H9 (cell line): ENCODE measurements at regions not wholly inside any gene's neighbourhood (a gene's known extent, or its start where the extent isn't known, plus 50 kb on each side); places are given as distances from the start of the nearest gene placed in this dataset.

Experiments used
- DNase-seq: peaks from one replicate; pipeline ENCODE4 v3.0.0-alpha.2; 2017
- H2AFZ ChIP-seq: one replicate; pipeline ENCODE4 v1.6.1; 2013; ENCODE audit warnings: mild to moderate bottlenecking, low read length, control low read depth, moderate library complexity
- H2AK5ac ChIP-seq: 2 replicates; pipeline ENCODE4 v1.6.1; 2013; ENCODE audit warnings: low read length, control low read depth, mixed read lengths; ENCODE audit not compliant: insufficient read length
- H2BK120ac ChIP-seq: one replicate; pipeline ENCODE4 v1.6.1; 2013; ENCODE audit warnings: low read depth, mild to moderate bottlenecking, low read length, control low read depth, inconsistent platforms; ENCODE audit not compliant: poor library complexity, severe bottlenecking
- H2BK12ac ChIP-seq: 2 replicates; pipeline ENCODE4 v1.6.1; 2013; ENCODE audit warnings: low read length, control low read depth, mixed read lengths, low read depth; ENCODE audit not compliant: insufficient read length
- H2BK15ac ChIP-seq: 2 replicates; pipeline ENCODE4 v1.6.1; 2013; ENCODE audit warnings: low read depth, low read length, control low read depth
- H2BK20ac ChIP-seq: one replicate; pipeline ENCODE4 v1.6.1; 2013; ENCODE audit warnings: low read depth, mild to moderate bottlenecking, low read length, control low read depth, inconsistent platforms; ENCODE audit not compliant: poor library complexity, severe bottlenecking
- H2BK5ac ChIP-seq: 2 replicates; pipeline ENCODE4 v1.6.1; 2013; ENCODE audit warnings: low read length, control low read depth, mixed read lengths; ENCODE audit not compliant: insufficient read length
- H3K14ac ChIP-seq: 2 replicates; pipeline ENCODE4 v1.6.1; 2013; ENCODE audit warnings: low read length, control low read depth; ENCODE audit not compliant: insufficient read depth
- H3K18ac ChIP-seq: 2 replicates; pipeline ENCODE4 v1.6.1; 2013; ENCODE audit warnings: low read depth, mild to moderate bottlenecking, mixed read lengths, low read length, control low read depth; ENCODE audit not compliant: insufficient read length
- H3K23ac ChIP-seq: 2 replicates; pipeline ENCODE4 v1.6.1; 2013; ENCODE audit warnings: low read length, control low read depth, mixed read lengths, low read depth; ENCODE audit not compliant: insufficient read length
- H3K23me2 ChIP-seq: 2 replicates; pipeline ENCODE4 v1.6.1; 2013; ENCODE audit warnings: low read depth, mild to moderate bottlenecking, mixed read lengths, low read length, control low read depth; ENCODE audit not compliant: insufficient read length, poor library complexity, severe bottlenecking
- H3K27ac ChIP-seq: 2 replicates; pipeline ENCODE4 v1.5.1; 2013; ENCODE audit warnings: low read length, control low read depth, mixed read lengths, low read depth; ENCODE audit not compliant: insufficient read length
- H3K27me3 ChIP-seq: 2 replicates; pipeline ENCODE4 v1.6.1; 2013; ENCODE audit warnings: low read length, control low read depth, inconsistent platforms; ENCODE audit not compliant: insufficient read depth
- H3K4ac ChIP-seq: 2 replicates; pipeline ENCODE4 v1.6.1; 2013; ENCODE audit warnings: low read depth, mild to moderate bottlenecking, control low read depth, inconsistent platforms, low read length, moderate library complexity
- H3K4me1 ChIP-seq: 2 replicates; pipeline ENCODE4 v1.6.1; 2013; ENCODE audit warnings: low read length, control low read depth, inconsistent platforms; ENCODE audit not compliant: insufficient read depth
- H3K4me2 ChIP-seq: 2 replicates; pipeline ENCODE4 v1.6.1; 2013; ENCODE audit warnings: low read length, control low read depth, mixed read lengths; ENCODE audit not compliant: insufficient read length, insufficient read depth
- H3K56ac ChIP-seq: 2 replicates; pipeline ENCODE4 v1.6.1; 2013; ENCODE audit warnings: low read depth, mild to moderate bottlenecking, mixed read lengths, low read length, control low read depth; ENCODE audit not compliant: insufficient read length
- H3K79me1 ChIP-seq: 2 replicates; pipeline ENCODE4 v1.6.1; 2013; ENCODE audit warnings: low read depth, mild to moderate bottlenecking, moderate library complexity, low read length, control low read depth, inconsistent platforms; ENCODE audit not compliant: insufficient read depth, poor library complexity, severe bottlenecking
- H3K79me2 ChIP-seq: 2 replicates; pipeline ENCODE4 v1.6.1; 2013; ENCODE audit warnings: low read length, control low read depth, inconsistent platforms; ENCODE audit not compliant: insufficient read depth
- H3K9ac ChIP-seq: 2 replicates; pipeline ENCODE4 v1.6.1; 2013; ENCODE audit warnings: low read length, control low read depth, mixed read lengths; ENCODE audit not compliant: insufficient read length; ENCODE audit errors: extremely low read depth
- H3K9me3 ChIP-seq: one replicate; pipeline ENCODE4 v1.6.1; 2013; ENCODE audit warnings: low read depth, low read length, inconsistent platforms; ENCODE audit not compliant: control insufficient read depth
- H3T11ph ChIP-seq: one replicate; pipeline ENCODE4 v1.6.1; 2013; ENCODE audit warnings: mild to moderate bottlenecking, low read length, control low read depth, inconsistent platforms
- H4K20me1 ChIP-seq: one replicate; pipeline ENCODE4 v1.6.1; 2013; ENCODE audit not compliant: control insufficient read depth, insufficient read length, insufficient read depth
- H4K5ac ChIP-seq: 2 replicates; pipeline ENCODE4 v1.6.1; 2013; ENCODE audit warnings: low read depth, mild to moderate bottlenecking, mixed read lengths, low read length, control low read depth; ENCODE audit not compliant: insufficient read length
- H4K8ac ChIP-seq: replicated peaks from 2 replicates; pipeline ENCODE4 v1.6.1; 2013; ENCODE audit warnings: low read length, control low read depth, mixed read lengths, low read depth; ENCODE audit not compliant: insufficient read length
- H4K91ac ChIP-seq: 2 replicates; pipeline ENCODE4 v1.6.1; 2013; ENCODE audit warnings: low read depth, mild to moderate bottlenecking, moderate library complexity, mixed read lengths, low read length, control low read depth; ENCODE audit not compliant: insufficient read length
- H3K27ac Mint-ChIP-seq, 3 experiments: 2 replicates in 2 of 3; 3 replicates in 1 of 3; pipeline ENCODE4 v1.8.0; 2020 to 2021; ENCODE audit warnings: mixed read lengths in 3 of 3, mild to moderate bottlenecking in 1 of 3, moderate library complexity in 1 of 3
- H3K27me3 Mint-ChIP-seq: 2 replicates; pipeline ENCODE4 v1.8.0; 2021; ENCODE audit warnings: low read depth, mild to moderate bottlenecking, moderate library complexity, mixed read lengths
- H3K36me3 Mint-ChIP-seq, 3 experiments: 2 replicates in 2 of 3; 3 replicates in 1 of 3; pipeline ENCODE4 v1.8.0; 2020 to 2021; ENCODE audit warnings: low read depth in 3 of 3, mixed read lengths in 3 of 3; ENCODE audit not compliant: insufficient read depth in 1 of 3
- H3K4me1 Mint-ChIP-seq, 2 experiments: 2 replicates each; pipeline ENCODE4 v1.8.0; 2020; ENCODE audit warnings: mixed read lengths in 2 of 2
- H3K4me3 Mint-ChIP-seq, 2 experiments: 2 replicates in 1 of 2; 3 replicates in 1 of 2; pipeline ENCODE4 v1.8.0; 2020 to 2021; ENCODE audit warnings: mild to moderate bottlenecking in 2 of 2, mixed read lengths in 2 of 2, moderate library complexity in 1 of 2
- H3K9me3 Mint-ChIP-seq, 2 experiments: 2 replicates in 1 of 2; 3 replicates in 1 of 2; pipeline ENCODE4 v1.8.0; 2020; ENCODE audit warnings: mild to moderate bottlenecking in 2 of 2, mixed read lengths in 2 of 2, moderate library complexity in 1 of 2
- CTCF ChIP-seq: fragments of 200-600 bp; sonication (generic); conservative IDR thresholded peaks from 3 replicates; pipeline ENCODE4 v1.8.0; 2021; ENCODE audit warnings: antibody characterized with exemption, mild to moderate bottlenecking
- WGBS: extraction: QIAGEN DNeasy Blood & Tissue Kit; methylation state at CpG from one replicate; pipeline ENCODE4 v1.1.7; 2013; ENCODE audit warnings: missing lambda C conversion rate, low lambda C conversion rate, mixed read lengths; ENCODE audit not compliant: insufficient read length; ENCODE audit errors: extremely low coverage; 5-methylcytosine and 5-hydroxymethylcytosine counted together

- Mint-ChIP-seq H3K4me1 (0 out of 4 replicates have a peak, but pooled peaks cover 0 to 2% of the 10 kb centered on the region in 2 experiments), H3K27ac (no peak overlapping the region), H3K27me3 (no peaks in the 10 kb centered on the region), H3K36me3 (peaks cover 6 to 21% (median 12%) of the 10 kb centered on the region in 3 experiments), H3K4me3 (no peak overlapping the region), H3K9me3 (peaks cover 14 to 21% of the 10 kb centered on the region in 2 experiments)
- H3K9me3 ChIP-seq, result peaks cover 12% of the 10 kb centered on the region
- no peak overlapping the region for H2BK12ac ChIP-seq
- H4K91ac ChIP-seq, result no peak overlapping the region
- H2BK20ac ChIP-seq, result no peak overlapping the region
- no CpG with 5 or more reads among the region's 1 CpG for WGBS
- no peak for DNase-seq
- no peak overlapping the region for H2AK5ac ChIP-seq
- H2BK120ac ChIP-seq, result no peak overlapping the region
- no peaks in the 10 kb centered on the region for H3K27me3 ChIP-seq
- no peak overlapping the region for H3K4me2 ChIP-seq
- H3K56ac ChIP-seq, result no peak overlapping the region
- H3K79me1 ChIP-seq, result no peaks in the 10 kb centered on the region
- H3K4me1 ChIP-seq, result no peaks in the 10 kb centered on the region
- no peak overlapping the region for H2AFZ ChIP-seq
- H3T11ph ChIP-seq, result no peak overlapping the region
- H3K14ac ChIP-seq, result no peak overlapping the region
- no peak overlapping the region for H3K4ac ChIP-seq
- H3K23me2 ChIP-seq, result no peaks in the 10 kb centered on the region
- H3K79me2 ChIP-seq, result no peaks in the 10 kb centered on the region
- TF ChIP-seq CTCF, result no peak
- no peak overlapping the region for H3K9ac ChIP-seq
- no peak overlapping the region for H4K5ac ChIP-seq
- H2BK5ac ChIP-seq, result no peak overlapping the region
- no peak overlapping the region for H3K27ac ChIP-seq
- no peak overlapping the region for H3K18ac ChIP-seq
- H4K8ac ChIP-seq, result no peak overlapping the region
- no peak overlapping the region for H2BK15ac ChIP-seq
- H4K20me1 ChIP-seq, result no peaks in the 10 kb centered on the region
- H3K23ac ChIP-seq, result no peak overlapping the region
These were observed 343.3 kb downstream of the BCKDHB start for GRCh38 chr6:80449726-80450125.
